Osteoblast (primary cell): ENCODE measurements at regions not wholly inside any gene's neighbourhood (a gene's known extent, or its start where the extent isn't known, plus 50 kb on each side); places are given as distances from the start of the nearest gene placed in this dataset.

Experiments used
- DNase-seq: peaks from one replicate; pipeline ENCODE4 v3.0.0; 2011; ENCODE audit warnings: low spot score, mixed read lengths; ENCODE audit not compliant: insufficient read length; ENCODE audit errors: missing footprints
- H2AFZ ChIP-seq: 2 replicates; pipeline ENCODE4 v1.6.0; 2011; ENCODE audit warnings: mild to moderate bottlenecking, low read length
- H3K27ac ChIP-seq: 2 replicates; pipeline ENCODE4 v1.5.1; 2011; ENCODE audit warnings: mild to moderate bottlenecking, low read depth, low read length, moderate library complexity
- H3K27me3 ChIP-seq: 2 replicates; pipeline ENCODE4 v1.6.0; 2012; ENCODE audit warnings: mild to moderate bottlenecking, control low read depth, inconsistent platforms, low read length, moderate library complexity; ENCODE audit not compliant: insufficient read depth
- H3K36me3 ChIP-seq: 2 replicates; pipeline ENCODE4 v1.5.1; 2011; ENCODE audit warnings: mild to moderate bottlenecking, low read length, control low read depth, moderate library complexity; ENCODE audit not compliant: insufficient read depth
- H3K4me1 ChIP-seq: 2 replicates; pipeline ENCODE4 v1.5.1; 2011; ENCODE audit warnings: mild to moderate bottlenecking, low read length, control low read depth, moderate library complexity; ENCODE audit not compliant: insufficient read depth
- H3K4me2 ChIP-seq: 2 replicates; pipeline ENCODE4 v1.6.0; 2011; ENCODE audit warnings: mild to moderate bottlenecking, low read length; ENCODE audit not compliant: insufficient read depth
- H3K4me3 ChIP-seq: fragments of 200-600 bp; sonication (generic); 3 replicates; pipeline ENCODE4 v1.5.1; 2012; ENCODE audit warnings: mild to moderate bottlenecking, low read length, inconsistent platforms; ENCODE audit not compliant: insufficient read depth
- H3K79me2 ChIP-seq: 2 replicates; pipeline ENCODE4 v1.6.0; 2012; ENCODE audit warnings: mild to moderate bottlenecking, low read length, control low read depth, inconsistent platforms; ENCODE audit not compliant: insufficient read depth
- H3K9me3 ChIP-seq: 2 replicates; pipeline ENCODE4 v1.5.1; 2011; ENCODE audit warnings: low read depth, low read length, control low read depth
- H4K20me1 ChIP-seq: 2 replicates; pipeline ENCODE4 v1.6.0; 2012; ENCODE audit warnings: mild to moderate bottlenecking, low read length, control low read depth; ENCODE audit not compliant: insufficient read depth
- CTCF ChIP-seq: IDR thresholded peaks from 2 replicates; pipeline ENCODE4 v1.5.1; 2011; ENCODE audit warnings: mild to moderate bottlenecking, low read depth, low read length, moderate library complexity; ENCODE audit errors: extremely low read depth

- DNase-seq, result no peak
- no peaks in the 10 kb centered on the region for H3K9me3 ChIP-seq
- H3K4me2 ChIP-seq, result no peak overlapping the region
- H3K79me2 ChIP-seq, result no peaks in the 10 kb centered on the region
- H2AFZ ChIP-seq, result no peak overlapping the region
- H3K4me1 ChIP-seq, result peaks cover 3% of the 10 kb centered on the region
- no peaks in the 10 kb centered on the region for H3K36me3 ChIP-seq
- H3K27me3 ChIP-seq, result no peaks in the 10 kb centered on the region
- no peak overlapping the region for H3K4me3 ChIP-seq
- no peak overlapping the region for H3K27ac ChIP-seq
- H4K20me1 ChIP-seq, result no peaks in the 10 kb centered on the region
- no peak for TF ChIP-seq CTCF
These were observed 406.5 kb downstream of the FOXO1 start for GRCh38 chr13:40259899-40260298.

- TF ChIP-seq CTCF, result no peak
These were observed 405.1 kb downstream of the FOXO1 start for GRCh38 chr13:40261336-40261735.

DNA sequence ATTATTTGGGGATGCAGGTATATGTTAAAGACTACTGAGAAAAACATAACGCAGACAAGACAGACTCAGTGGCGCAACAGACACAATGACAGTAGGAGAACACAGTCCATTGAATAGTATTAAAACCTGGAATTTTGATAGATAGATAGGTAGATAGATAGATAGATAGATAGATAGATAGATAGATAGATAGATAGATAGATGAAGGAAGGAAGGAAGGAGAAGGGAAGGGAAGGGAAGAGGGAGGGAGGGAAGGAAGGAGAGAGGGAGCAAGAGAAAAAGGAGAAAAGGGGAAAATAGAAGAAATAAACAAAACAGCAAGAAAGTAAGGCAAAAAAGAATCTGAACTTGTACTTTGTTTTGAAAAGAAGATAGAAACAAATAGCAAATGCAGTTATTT is 404.5 kb downstream of the FOXO1 start:
- Histone ChIP-seq H3K27ac (no peak overlapping the region), H3K9me3 (no peaks in the 10 kb centered on the region), H3K27me3 (no peaks in the 10 kb centered on the region), H2AFZ (no peak overlapping the region), H3K4me1 (peaks cover 3% of the 10 kb centered on the region), H3K79me2 (no peaks in the 10 kb centered on the region), H3K36me3 (no peaks in the 10 kb centered on the region), H3K4me3 (no peak overlapping the region), H3K4me2 (no peak overlapping the region), H4K20me1 (no peaks in the 10 kb centered on the region)
- DNase-seq, result no peak
- TF ChIP-seq CTCF, result no peak

More at GRCh38 chr13:40261336-40261735, 405.1 kb downstream of the FOXO1 start:
- no peak overlapping the region for H2AFZ ChIP-seq
- no peaks in the 10 kb centered on the region for H3K79me2 ChIP-seq
- no peak overlapping the region for H3K27ac ChIP-seq
- no peaks in the 10 kb centered on the region for H3K9me3 ChIP-seq
- no peaks in the 10 kb centered on the region for H4K20me1 ChIP-seq
- H3K4me2 ChIP-seq, result no peak overlapping the region
- no peaks in the 10 kb centered on the region for H3K27me3 ChIP-seq
- H3K4me3 ChIP-seq, result no peak overlapping the region
- H3K4me1 ChIP-seq, result peaks cover 3% of the 10 kb centered on the region
- no peaks in the 10 kb centered on the region for H3K36me3 ChIP-seq
- no peak for DNase-seq

GRCh38 chr13:40269086-40269485 is 397.4 kb downstream of the FOXO1 start:
- no peaks in the 10 kb centered on the region for H3K36me3 ChIP-seq
- H3K79me2 ChIP-seq, result no peaks in the 10 kb centered on the region
- peaks cover 19% of the 10 kb centered on the region for H3K4me1 ChIP-seq
- H3K27me3 ChIP-seq, result no peaks in the 10 kb centered on the region
- H3K27ac ChIP-seq, result no peak overlapping the region
- H3K4me2 ChIP-seq, result no peak overlapping the region
- TF ChIP-seq CTCF, result no peak
- H4K20me1 ChIP-seq, result no peaks in the 10 kb centered on the region
- no peaks in the 10 kb centered on the region for H3K9me3 ChIP-seq
- H2AFZ ChIP-seq, result no peak overlapping the region
- no peak for DNase-seq
- H3K4me3 ChIP-seq, result no peak overlapping the region
